SK-N-SH treated with all-trans-retinoic acid at 6 μM for 48 hours (cell line): ENCODE measurements at regions not wholly inside any gene's neighbourhood (a gene's known extent, or its start where the extent isn't known, plus 50 kb on each side); places are given as distances from the start of the nearest gene placed in this dataset.

Experiments used
- ATAC-seq: fragments of 200-7000 bp; cut with Tn5 transposase; 3 replicates; pipeline ENCODE4 v1.9.1; 2020; ENCODE audit warnings: mild to moderate bottlenecking, moderate library complexity
- ARNTL ChIP-seq: fragments of 450-650 bp; formaldehyde crosslinking; IDR thresholded peaks from 2 replicates; pipeline ENCODE4 v1.5.0; 2020; ENCODE audit warnings: low read depth, mild to moderate bottlenecking, moderate library complexity, borderline replicate concordance
- BACH2 ChIP-seq: fragments of 250-450 bp; sonication (Bioruptor Pico); IDR thresholded peaks from 2 replicates; pipeline ENCODE4 v1.9.0; 2021; ENCODE audit warnings: mild to moderate bottlenecking, borderline replicate concordance
- CSDC2 ChIP-seq: fragments of 250-450 bp; sonication (Bioruptor Pico); IDR thresholded peaks from 2 replicates; pipeline ENCODE4 v1.5.0; 2020; ENCODE audit warnings: mild to moderate bottlenecking, moderate library complexity
- CSRNP3 ChIP-seq: fragments of 250-450 bp; sonication (Bioruptor Pico); IDR thresholded peaks from 2 replicates; pipeline ENCODE4 v1.5.1; 2021; ENCODE audit warnings: mild to moderate bottlenecking, moderate library complexity
- ESRRG ChIP-seq: fragments of 250-450 bp; sonication (Bioruptor Pico); IDR thresholded peaks from 2 replicates; pipeline ENCODE4 v1.6.1; 2021; ENCODE audit warnings: mild to moderate bottlenecking
- GLIS3 ChIP-seq: fragments of 250-450 bp; sonication (Bioruptor Pico); IDR thresholded peaks from 2 replicates; pipeline ENCODE4 v1.5.0; 2020; ENCODE audit warnings: mild to moderate bottlenecking, moderate library complexity
- ISL1 ChIP-seq: fragments of 250-450 bp; sonication (Bioruptor Pico); IDR thresholded peaks from 2 replicates; pipeline ENCODE4 v2.1.2; 2022; ENCODE audit warnings: mild to moderate bottlenecking, moderate library complexity
- OSR1 ChIP-seq: fragments of 250-450 bp; sonication (Bioruptor Pico); IDR thresholded peaks from 2 replicates; pipeline ENCODE4 v1.8.0; 2022; ENCODE audit warnings: moderate library complexity, mild to moderate bottlenecking, inconsistent platforms
- PATZ1 ChIP-seq: fragments of 250-450 bp; sonication (Bioruptor Pico); IDR thresholded peaks from 2 replicates; pipeline ENCODE4 v1.8.0; 2020; ENCODE audit warnings: mild to moderate bottlenecking, moderate library complexity, borderline replicate concordance
- POU6F1 ChIP-seq: fragments of 250-450 bp; sonication (Bioruptor Pico); IDR thresholded peaks from 2 replicates; pipeline ENCODE4 v1.8.0; 2021; ENCODE audit warnings: low read depth, mild to moderate bottlenecking, moderate library complexity, borderline replicate concordance
- PPARA ChIP-seq: fragments of 250-450 bp; sonication (Bioruptor Pico); IDR thresholded peaks from 2 replicates; pipeline ENCODE4 v1.5.0; 2020; ENCODE audit warnings: mild to moderate bottlenecking, borderline replicate concordance
- SNAI2 ChIP-seq: fragments of 250-450 bp; sonication (Bioruptor Pico); IDR thresholded peaks from 2 replicates; pipeline ENCODE4 v1.5.0; 2020; ENCODE audit warnings: mild to moderate bottlenecking, moderate library complexity
- TCF4 ChIP-seq: fragments of 250-450 bp; sonication (Bioruptor Pico); IDR thresholded peaks from 2 replicates; pipeline ENCODE4 v1.8.0; 2021; ENCODE audit warnings: mild to moderate bottlenecking, moderate library complexity, borderline replicate concordance
- TOX ChIP-seq: fragments of 250-450 bp; sonication (Bioruptor Pico); IDR thresholded peaks from 2 replicates; pipeline ENCODE4 v1.8.0; 2021; ENCODE audit warnings: mild to moderate bottlenecking, moderate library complexity, borderline replicate concordance
- ZC3H10 ChIP-seq: fragments of 250-450 bp; sonication (Bioruptor Pico); IDR thresholded peaks from 2 replicates; pipeline ENCODE4 v1.5.1; 2021; ENCODE audit warnings: mild to moderate bottlenecking, moderate library complexity
- ZFP3 ChIP-seq: fragments of 250-450 bp; sonication (Bioruptor Pico); IDR thresholded peaks from 2 replicates; pipeline ENCODE4 v1.5.0; 2020; ENCODE audit warnings: mild to moderate bottlenecking, moderate library complexity
- ZFP30 ChIP-seq: fragments of 450-650 bp; formaldehyde crosslinking; IDR thresholded peaks from 2 replicates; pipeline ENCODE4 v1.5.0; 2022; ENCODE audit warnings: mild to moderate bottlenecking, moderate library complexity
- ZNF70 ChIP-seq: fragments of 450-650 bp; formaldehyde crosslinking; IDR thresholded peaks from 2 replicates; pipeline ENCODE4 v1.5.0; 2020; ENCODE audit warnings: mild to moderate bottlenecking, moderate library complexity
- TF ChIP-seq, protein P1 (sequence below): fragments of 250-450 bp; sonication (Bioruptor Pico); IDR thresholded peaks from 2 replicates; pipeline ENCODE4 v1.5.1; 2020; ENCODE audit warnings: low read depth, mild to moderate bottlenecking, moderate library complexity

DNA sequence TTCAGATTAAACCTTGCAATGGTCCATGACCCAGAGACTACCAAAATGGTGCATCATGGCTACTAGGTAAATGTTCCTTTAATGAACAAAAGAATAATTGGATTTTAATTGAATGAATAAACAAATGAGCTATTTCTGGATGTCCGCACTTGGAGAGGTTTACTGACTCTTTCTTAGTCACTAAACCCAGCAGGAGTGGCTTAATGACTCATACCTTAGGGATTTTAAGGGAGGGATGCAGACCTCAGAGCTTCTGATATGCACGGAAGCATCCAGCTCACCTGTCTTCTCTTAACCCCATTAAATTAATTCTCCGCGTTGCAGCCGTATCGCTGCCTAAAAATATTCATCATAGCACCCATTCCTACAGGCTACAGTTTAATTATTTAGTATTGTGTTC, 970.0 kb upstream of the SLC35B3 start:
- peak; percentile 52; the same call in 2 of the 3 replicates for ATAC-seq
- TF ChIP-seq ISL1: no peak
- no peak for TF ChIP-seq ZC3H10 (CRISPR knock-in tag)
- TF ChIP-seq, protein P1, sequence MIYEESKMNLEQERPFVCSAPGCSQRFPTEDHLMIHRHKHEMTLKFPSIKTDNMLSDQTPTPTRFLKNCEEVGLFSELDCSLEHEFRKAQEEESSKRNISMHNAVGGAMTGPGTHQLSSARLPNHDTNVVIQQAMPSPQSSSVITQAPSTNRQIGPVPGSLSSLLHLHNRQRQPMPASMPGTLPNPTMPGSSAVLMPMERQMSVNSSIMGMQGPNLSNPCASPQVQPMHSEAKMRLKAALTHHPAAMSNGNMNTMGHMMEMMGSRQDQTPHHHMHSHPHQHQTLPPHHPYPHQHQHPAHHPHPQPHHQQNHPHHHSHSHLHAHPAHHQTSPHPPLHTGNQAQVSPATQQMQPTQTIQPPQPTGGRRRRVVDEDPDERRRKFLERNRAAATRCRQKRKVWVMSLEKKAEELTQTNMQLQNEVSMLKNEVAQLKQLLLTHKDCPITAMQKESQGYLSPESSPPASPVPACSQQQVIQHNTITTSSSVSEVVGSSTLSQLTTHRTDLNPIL (CRISPR knock-in tag): no peak
- no peak for TF ChIP-seq TOX (CRISPR knock-in tag)
- no peak for TF ChIP-seq SNAI2 (CRISPR knock-in tag)
- TF ChIP-seq POU6F1 (CRISPR knock-in tag): no peak
- TF ChIP-seq ESRRG: no peak

DNA sequence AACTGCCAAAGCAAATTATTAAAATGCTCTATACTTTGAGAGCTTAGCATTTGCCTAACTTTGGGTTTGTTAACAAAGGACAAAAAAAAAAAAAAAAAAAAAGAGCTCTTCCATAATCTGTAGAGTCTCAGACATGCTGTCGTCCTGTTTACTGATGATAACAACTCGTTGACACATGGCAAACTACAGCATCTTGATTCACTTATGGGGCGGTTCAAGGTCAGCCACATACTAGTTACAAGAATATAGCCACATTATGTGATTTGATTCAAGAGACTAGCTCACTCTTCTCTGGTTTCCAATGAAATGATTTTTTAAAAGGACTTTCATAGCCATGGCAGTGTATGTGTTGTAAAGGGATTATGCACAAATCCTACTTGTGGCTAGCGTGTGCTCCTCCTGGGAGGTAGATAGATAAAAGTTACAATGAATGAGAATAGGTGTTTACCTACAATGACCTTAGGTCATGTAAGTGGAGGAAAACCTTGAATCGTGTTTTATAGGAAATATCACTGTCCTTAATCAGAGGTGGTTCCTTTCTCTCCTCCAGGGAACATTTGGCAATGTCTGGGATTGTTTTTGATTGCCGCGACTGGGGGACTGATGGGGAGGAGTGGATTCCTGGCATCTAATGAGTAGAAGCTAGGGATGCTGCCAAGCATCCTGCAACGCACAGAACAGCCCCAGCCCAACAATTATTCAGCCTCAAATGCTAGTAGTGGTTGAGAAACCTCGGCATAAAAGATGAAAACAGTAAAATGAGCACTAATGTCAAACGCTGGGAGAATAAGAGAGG, 969.2 kb upstream of the SLC35B3 start:
- no peak for ATAC-seq
- no peak for TF ChIP-seq ARNTL
- TF ChIP-seq ZFP3 (CRISPR knock-in tag): no peak
- no peak for TF ChIP-seq POU6F1 (CRISPR knock-in tag)
- no peak for TF ChIP-seq ZC3H10 (CRISPR knock-in tag)
- TF ChIP-seq OSR1 (CRISPR knock-in tag): no peak
- TF ChIP-seq ZNF70 (CRISPR knock-in tag): no peak
- no peak for TF ChIP-seq PATZ1 (CRISPR knock-in tag)
- no peak for TF ChIP-seq CSRNP3 (CRISPR knock-in tag)
- no peak for TF ChIP-seq ISL1
- TF ChIP-seq, protein P1 (CRISPR knock-in tag): no peak
- TF ChIP-seq PPARA (CRISPR knock-in tag): no peak
- TF ChIP-seq, all 23 proteins: peak for 0

- no peak for ATAC-seq
- TF ChIP-seq BACH2 (no peak), POU6F1 (CRISPR knock-in tag) (no peak), TOX (CRISPR knock-in tag) (no peak), ZFP3 (CRISPR knock-in tag) (no peak), ISL1 (no peak), ARNTL (no peak), OSR1 (CRISPR knock-in tag) (no peak), ZFP30 (CRISPR knock-in tag) (no peak), CSDC2 (CRISPR knock-in tag) (no peak), TCF4 (CRISPR knock-in tag) (no peak), GLIS3 (CRISPR knock-in tag) (no peak)
- TF ChIP-seq, protein P1 (CRISPR knock-in tag): no peak
Observed at GRCh38 chr6:9403736-9404135, 968.4 kb upstream of the SLC35B3 start.
